ENCODE measurements at regions not wholly inside any gene's neighbourhood (a gene's known extent, or its start where the extent isn't known, plus 50 kb on each side); places are given as distances from the start of the nearest gene placed in this dataset.

GRCh38 chr22:25362215-25362882, 142.9 kb downstream of the CRYBB2 start:
- H3K9ac ChIP-seq (ENCODE audit: low read depth in 1 of 2, low read length in 2 of 2), result no peak overlapping the region
- peaks cover 6 to 22% (median 8%) of the 10 kb centered on the region in 4 donors for H3K36me3 ChIP-seq (ENCODE audit: control insufficient read depth in 4 of 4, insufficient read depth in 3 of 4, low read depth in 1 of 4, low read length in 3 of 4)
- peak; percentile 85 for DNase-seq (ENCODE audit: low spot score)
- no peak overlapping the region for H3K27ac ChIP-seq (ENCODE audit: low read depth in 1 of 2, low read length in 2 of 2)
- WGBS, result 36% methylated on average over 17 of the region's 17 CpGs
- no peaks in the 10 kb centered on the region for H3K9me3 ChIP-seq (ENCODE audit: control insufficient read depth in 4 of 4, low read length in 3 of 4)
- peaks cover 0 to 13% (median 4%) of the 10 kb centered on the region in 4 donors for H3K4me1 ChIP-seq (ENCODE audit: control insufficient read depth in 4 of 4, insufficient read depth in 4 of 4, low read length in 3 of 4)
- no peaks in the 10 kb centered on the region for H3K27me3 ChIP-seq (ENCODE audit: control insufficient read depth in 4 of 4, insufficient read depth in 4 of 4, low read length in 3 of 4)
- TF ChIP-seq JUND (IDR thresholded peaks at IDR 0.05), result no peak
- TF ChIP-seq EGR1 (IDR thresholded peaks at IDR 0.05; ENCODE audit: low read depth in 2 of 2), result no peak
- TF ChIP-seq, protein P1, sequence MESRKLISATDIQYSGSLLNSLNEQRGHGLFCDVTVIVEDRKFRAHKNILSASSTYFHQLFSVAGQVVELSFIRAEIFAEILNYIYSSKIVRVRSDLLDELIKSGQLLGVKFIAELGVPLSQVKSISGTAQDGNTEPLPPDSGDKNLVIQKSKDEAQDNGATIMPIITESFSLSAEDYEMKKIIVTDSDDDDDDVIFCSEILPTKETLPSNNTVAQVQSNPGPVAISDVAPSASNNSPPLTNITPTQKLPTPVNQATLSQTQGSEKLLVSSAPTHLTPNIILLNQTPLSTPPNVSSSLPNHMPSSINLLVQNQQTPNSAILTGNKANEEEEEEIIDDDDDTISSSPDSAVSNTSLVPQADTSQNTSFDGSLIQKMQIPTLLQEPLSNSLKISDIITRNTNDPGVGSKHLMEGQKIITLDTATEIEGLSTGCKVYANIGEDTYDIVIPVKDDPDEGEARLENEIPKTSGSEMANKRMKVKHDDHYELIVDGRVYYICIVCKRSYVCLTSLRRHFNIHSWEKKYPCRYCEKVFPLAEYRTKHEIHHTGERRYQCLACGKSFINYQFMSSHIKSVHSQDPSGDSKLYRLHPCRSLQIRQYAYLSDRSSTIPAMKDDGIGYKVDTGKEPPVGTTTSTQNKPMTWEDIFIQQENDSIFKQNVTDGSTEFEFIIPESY (IDR thresholded peaks at IDR 0.05), result no peak
- TF ChIP-seq HNF4A (conservative IDR thresholded peaks at IDR 0.05), result no peak
- TF ChIP-seq CTCF (IDR thresholded peaks at IDR 0.05; ENCODE audit: low read depth, low read length, missing input control), result peak; percentile 71
- no peak for TF ChIP-seq REST (IDR thresholded peaks at IDR 0.05)
- TF ChIP-seq FOXA1 (IDR thresholded peaks at IDR 0.05), result no peak
- TF ChIP-seq HNF4G (IDR thresholded peaks at IDR 0.05), result no peak
- TF ChIP-seq NR2F2 (IDR thresholded peaks at IDR 0.05), result no peak
- no peak for TF ChIP-seq MAX (IDR thresholded peaks at IDR 0.05)
- TF ChIP-seq RAD21 (IDR thresholded peaks at IDR 0.05), result peak; percentile 85 to 94
- H3K4me3 ChIP-seq (ENCODE audit: low read depth in 1 of 3, low read length in 3 of 3), result no peak overlapping the region

DNA sequence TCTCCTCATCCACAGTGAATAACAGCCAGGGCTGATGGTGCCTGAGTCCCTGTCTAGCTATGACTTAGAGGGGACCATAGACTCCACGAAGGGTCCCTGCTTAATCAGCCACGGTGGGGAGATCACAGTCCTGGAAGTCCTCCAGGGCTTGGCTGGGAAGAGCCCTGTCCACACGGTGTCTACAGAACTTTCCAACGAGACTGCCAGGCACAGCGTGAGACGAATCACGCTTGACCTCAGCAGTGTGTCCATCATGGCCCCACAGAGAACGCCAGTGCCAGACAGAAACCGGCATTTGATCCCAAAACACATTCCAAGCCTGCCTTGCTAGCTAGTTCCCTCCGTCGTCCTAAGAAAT, 143.4 kb downstream of the CRYBB2 start:
- H3K9me3 ChIP-seq (ENCODE audit: control insufficient read depth in 4 of 4, low read length in 3 of 4), result no peaks in the 10 kb centered on the region
- TF ChIP-seq HNF4A (conservative IDR thresholded peaks at IDR 0.05) (peak in 1 of 2 donors; percentile 12), RXRA (IDR thresholded peaks at IDR 0.05) (peak in 1 of 2 donors; percentile 21), MAX (IDR thresholded peaks at IDR 0.05) (no peak), EGR1 (IDR thresholded peaks at IDR 0.05; ENCODE audit: low read depth in 2 of 2) (no peak)
- WGBS, result 39% methylated on average over 11 of the region's 11 CpGs
- DNase-seq (ENCODE audit: low spot score), result no peak
- H3K36me3 ChIP-seq (ENCODE audit: control insufficient read depth in 4 of 4, insufficient read depth in 3 of 4, low read depth in 1 of 4, low read length in 3 of 4), result peaks cover 6 to 17% (median 7%) of the 10 kb centered on the region in 4 donors
- no peak overlapping the region for H3K4me3 ChIP-seq (ENCODE audit: low read depth in 1 of 3, low read length in 3 of 3)
- no peaks in the 10 kb centered on the region for H3K27me3 ChIP-seq (ENCODE audit: control insufficient read depth in 4 of 4, insufficient read depth in 4 of 4, low read length in 3 of 4)
- H3K9ac ChIP-seq (ENCODE audit: low read depth in 1 of 2, low read length in 2 of 2), result no peak overlapping the region
- H3K4me1 ChIP-seq (ENCODE audit: control insufficient read depth in 4 of 4, insufficient read depth in 4 of 4, low read length in 3 of 4), result peaks cover 0 to 13% (median 4%) of the 10 kb centered on the region in 4 donors
- H3K27ac ChIP-seq (ENCODE audit: low read depth in 1 of 2, low read length in 2 of 2), result no peak overlapping the region
